Keratinocyte (primary cell): ENCODE measurements at regions not wholly inside any gene's neighbourhood (a gene's known extent, or its start where the extent isn't known, plus 50 kb on each side); places are given as distances from the start of the nearest gene placed in this dataset.

Source experiments
- CTCF ChIP-seq, 3 experiments: IDR thresholded peaks in 1 of 3; conservative IDR thresholded peaks in 1 of 3; optimal IDR thresholded peaks in 1 of 3; 2 replicates in 2 of 3; 3 replicates in 1 of 3; pipeline versions ENCODE3 to v1.5.1; 2011; ENCODE audit warnings: low read length in 3 of 3, mild to moderate bottlenecking in 3 of 3, moderate library complexity in 2 of 3, control low read depth in 1 of 3, inconsistent platforms in 1 of 3; ENCODE audit not compliant: insufficient read depth in 2 of 3; ENCODE audit errors: extremely low read depth in 1 of 3
- EZH2 ChIP-seq: IDR thresholded peaks from one replicate; pipeline ENCODE4 v1.6.1; 2012; ENCODE audit warnings: inconsistent platforms, mild to moderate bottlenecking, low read length, moderate library complexity

DNA sequence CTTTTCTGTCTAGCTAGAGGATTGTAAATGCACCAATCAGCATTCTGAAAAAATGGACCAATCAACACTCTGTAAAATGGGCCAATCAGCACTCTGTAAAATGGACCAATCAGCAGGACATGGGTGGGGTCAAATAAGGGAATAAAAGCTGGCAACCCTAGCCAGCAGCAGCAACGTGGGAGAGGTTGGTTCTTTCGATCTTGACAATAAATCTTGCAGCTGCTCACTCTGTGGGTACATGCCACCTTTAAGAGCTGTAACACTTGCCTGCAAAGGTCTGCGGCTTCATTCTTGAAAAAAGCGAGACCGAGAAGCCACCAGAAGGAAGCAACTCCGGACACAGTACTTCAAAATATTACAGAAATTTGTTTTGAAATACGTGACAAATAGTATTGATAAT is 424.6 kb upstream of the CDH9 start:
- no peak for TF ChIP-seq CTCF (optimal IDR thresholded peaks at IDR 0.05 in 1 of 3, IDR thresholded peaks at IDR 0.05 in 1 of 3, conservative IDR thresholded peaks at IDR 0.05 in 1 of 3; ENCODE audit: extremely low read depth in 1 of 3, insufficient read depth in 2 of 3, low read length in 3 of 3)
- no peak for TF ChIP-seq EZH2
